ENCODE measurements at regions not wholly inside any gene's neighbourhood (a gene's known extent, or its start where the extent isn't known, plus 50 kb on each side); places are given as distances from the start of the nearest gene placed in this dataset.

DNA sequence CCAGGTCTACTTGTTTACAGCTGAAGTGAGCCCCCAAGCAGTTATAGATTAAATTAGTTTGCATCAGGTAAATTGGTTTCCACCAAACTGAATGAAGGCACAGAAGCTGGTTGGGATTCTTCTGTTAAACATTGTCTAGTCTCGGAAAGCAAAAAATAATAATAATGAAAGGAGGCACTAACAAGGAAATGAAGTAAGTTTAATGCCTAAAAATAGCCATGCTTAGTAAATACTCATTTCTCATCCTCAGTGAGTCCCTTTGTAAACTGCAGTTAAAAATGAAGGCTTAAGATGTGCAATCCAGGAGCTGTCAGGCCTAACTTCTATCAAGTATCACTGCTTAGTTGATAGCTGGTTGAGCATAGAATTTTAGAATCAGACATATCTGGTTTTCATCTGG, 113.5 kb downstream of the BTG1 start:
- DNase-seq (ENCODE audit: low read depth) = no peak

DNA sequence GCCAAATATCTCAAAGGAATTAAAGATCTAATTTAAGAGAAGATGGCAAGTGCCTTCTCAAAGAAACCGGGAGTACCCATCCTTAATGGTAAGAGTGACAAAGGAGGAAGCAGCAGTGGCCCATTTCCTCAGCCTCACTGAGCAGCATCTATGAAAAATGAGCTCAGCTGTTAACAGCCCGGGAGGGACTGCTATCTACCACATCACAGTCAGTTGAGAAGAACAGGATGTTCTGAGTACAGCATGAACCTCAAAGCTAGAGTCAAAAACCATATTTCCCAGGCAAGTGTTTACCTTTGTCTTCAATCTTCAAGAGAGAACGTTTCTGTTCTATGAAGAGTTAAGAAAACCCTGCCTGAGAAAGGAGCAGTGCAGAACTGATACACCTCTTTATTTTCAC, 115.0 kb downstream of the BTG1 start:
- no peak for DNase-seq (ENCODE audit: low read depth)

GRCh38 chr12:92029902-92030586, 115.6 kb downstream of the BTG1 start:
- DNase-seq (ENCODE audit: low read depth) = no peak

DNA sequence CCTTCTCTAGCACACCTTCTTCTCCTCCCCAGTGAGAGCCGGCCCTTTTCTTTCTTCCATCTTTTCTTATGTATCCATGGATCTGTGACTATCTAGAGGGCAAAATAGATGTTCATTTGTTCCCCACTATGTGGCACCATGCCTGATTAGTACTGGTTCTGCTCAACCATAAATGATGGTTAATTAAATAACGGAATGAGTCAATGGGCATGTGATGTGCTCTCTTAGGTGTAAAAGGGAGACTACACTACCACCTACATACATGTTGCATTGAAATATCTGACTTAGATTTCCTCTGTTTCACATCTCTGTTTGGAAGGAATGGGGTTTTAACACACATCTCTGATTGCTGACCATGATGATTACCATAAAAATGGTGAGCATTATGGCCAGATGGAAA, 116.5 kb downstream of the BTG1 start:
- DNase-seq (ENCODE audit: low read depth) = no peak

DNA sequence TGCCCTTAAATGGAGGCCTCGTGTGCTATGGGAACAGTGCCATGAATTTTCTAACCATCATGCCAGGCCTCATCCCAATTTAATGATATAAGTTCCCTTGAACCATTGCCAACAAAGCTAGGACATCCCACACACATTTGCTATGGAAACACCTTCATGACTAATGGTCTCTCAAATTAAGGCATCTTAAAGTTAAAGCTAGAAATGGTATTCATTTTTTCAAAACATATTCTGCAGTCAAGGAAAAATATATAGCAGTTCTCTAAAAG, 117.3 kb downstream of the BTG1 start:
- peak; percentile 54 for DNase-seq (ENCODE audit: low read depth)

DNA sequence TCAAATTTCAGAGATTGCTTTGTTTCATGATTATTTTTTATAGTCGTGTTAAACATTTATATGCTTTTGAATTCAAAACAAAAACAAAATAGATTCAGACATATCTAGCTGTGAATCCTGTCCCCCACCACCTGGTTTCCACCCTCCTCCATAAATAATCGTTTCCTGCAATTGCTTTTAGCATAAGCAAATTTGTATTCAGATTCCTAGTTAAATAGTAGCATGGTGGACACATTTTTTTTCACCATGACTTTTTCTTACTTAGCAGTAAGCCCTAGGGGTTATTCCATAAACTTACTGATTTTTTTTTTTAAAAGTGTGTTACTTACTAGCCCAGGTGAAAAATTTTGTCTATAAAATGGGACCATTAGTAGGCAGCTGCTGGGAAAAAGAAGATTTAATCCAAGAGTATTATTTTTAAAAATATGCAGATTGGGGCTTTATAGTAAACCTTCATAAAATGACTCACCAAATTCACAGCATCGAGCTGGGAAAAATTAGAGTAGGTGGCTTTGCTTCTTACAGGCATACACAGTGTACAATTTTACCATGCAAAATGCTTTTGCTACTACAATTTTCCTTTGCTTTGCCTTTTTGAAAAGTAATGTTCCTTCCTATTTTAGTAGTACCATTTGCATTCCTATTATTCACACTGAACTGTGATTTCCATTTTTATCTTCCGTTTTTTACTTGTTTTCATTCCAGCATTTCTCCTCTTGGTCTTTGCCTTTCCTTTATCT, 117.8 kb downstream of the BTG1 start:
- DNase-seq (ENCODE audit: low read depth) = peak; percentile 34

- DNase-seq (ENCODE audit: low read depth) = no peak
These were observed 118.4 kb downstream of the BTG1 start for GRCh38 chr12:92027243-92027642.

DNA sequence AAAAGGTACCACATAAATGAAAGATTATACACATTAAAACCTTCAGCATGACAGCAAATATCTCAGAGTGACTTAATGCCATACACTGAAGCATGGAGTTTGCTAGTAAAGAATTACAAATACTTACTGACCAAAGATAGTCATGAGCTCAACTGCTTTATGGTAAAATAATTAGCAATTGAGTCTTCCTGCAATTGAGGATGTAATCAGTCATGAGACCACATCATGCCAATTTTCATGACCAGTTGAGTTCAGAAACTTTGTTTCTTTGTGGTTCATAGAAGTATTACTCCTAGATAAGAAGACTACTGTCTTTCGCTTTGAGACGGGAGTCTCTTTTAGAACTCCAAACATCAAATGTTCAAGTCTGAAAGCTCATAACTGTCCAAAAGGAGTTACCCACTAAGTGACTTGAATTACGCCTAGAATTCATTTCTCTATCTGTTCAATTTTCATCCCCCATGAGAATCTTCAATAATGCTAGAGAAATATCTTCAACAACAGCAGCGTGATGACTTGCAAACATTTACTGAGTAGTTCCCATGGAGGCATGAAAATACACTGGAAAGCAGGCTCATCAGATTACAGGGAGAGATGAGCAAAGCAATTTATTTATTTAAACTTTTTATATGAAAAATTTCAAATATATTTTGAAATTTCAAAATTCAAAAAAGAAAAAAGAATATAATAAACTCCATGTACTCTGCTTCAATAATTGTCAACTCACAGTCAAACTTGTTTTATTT, 120.0 kb downstream of the BTG1 start:
- no peak for DNase-seq (ENCODE audit: low read depth)

GRCh38 chr12:92022093-92022492, 123.6 kb downstream of the BTG1 start:
- no peak for DNase-seq (ENCODE audit: low read depth)

GRCh38 chr12:92021666-92022035, 124.0 kb downstream of the BTG1 start:
- peak; percentile 36 for DNase-seq (ENCODE audit: low read depth)

- DNase-seq (ENCODE audit: low read depth) = no peak
These were observed 124.5 kb downstream of the BTG1 start for GRCh38 chr12:92020983-92021665.

GRCh38 chr12:92019491-92020277, 126.0 kb downstream of the BTG1 start:
- no peak for DNase-seq (ENCODE audit: low read depth)

- DNase-seq (ENCODE audit: low read depth) = no peak
These were observed 133.0 kb downstream of the BTG1 start for GRCh38 chr12:92012691-92013090.

DNA sequence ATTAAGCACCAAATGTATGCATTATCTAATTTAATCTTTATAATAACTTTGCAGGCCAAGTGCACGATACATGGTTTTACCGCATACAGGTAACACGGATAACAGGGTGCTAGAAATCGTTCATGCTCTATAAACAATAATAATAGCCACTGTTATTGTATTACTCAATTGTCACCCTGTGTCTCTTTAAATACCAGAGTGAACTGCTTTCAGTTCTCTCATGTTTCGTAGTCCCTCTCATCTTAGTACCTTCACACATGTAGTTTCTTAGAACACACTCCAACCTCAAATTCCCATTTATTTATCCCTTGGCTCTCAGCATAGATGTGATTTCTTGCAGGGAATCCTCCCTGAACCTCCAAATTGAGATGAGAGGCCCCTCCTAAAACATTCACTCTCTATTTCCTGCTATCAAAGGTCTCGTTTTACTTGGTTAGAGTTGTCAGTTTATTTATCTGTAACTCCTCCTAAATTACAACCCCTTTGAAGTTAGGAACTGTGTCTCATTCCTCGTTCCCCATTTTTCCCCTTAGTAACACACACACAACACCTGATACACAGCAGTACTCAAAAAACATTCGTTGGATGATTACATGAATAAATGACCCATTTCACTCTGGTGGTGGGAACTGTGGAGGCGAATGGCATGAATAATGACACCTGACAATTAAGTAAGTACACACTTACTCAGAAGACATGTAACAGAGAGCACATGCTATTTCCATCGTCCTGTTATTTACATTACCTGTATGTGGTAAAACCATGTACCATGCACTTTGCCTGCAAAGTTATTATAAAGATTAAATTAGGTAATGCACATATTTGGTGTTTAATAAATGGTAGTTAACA, 134.6 kb downstream of the BTG1 start:
- DNase-seq (ENCODE audit: low read depth) = no peak

DNA sequence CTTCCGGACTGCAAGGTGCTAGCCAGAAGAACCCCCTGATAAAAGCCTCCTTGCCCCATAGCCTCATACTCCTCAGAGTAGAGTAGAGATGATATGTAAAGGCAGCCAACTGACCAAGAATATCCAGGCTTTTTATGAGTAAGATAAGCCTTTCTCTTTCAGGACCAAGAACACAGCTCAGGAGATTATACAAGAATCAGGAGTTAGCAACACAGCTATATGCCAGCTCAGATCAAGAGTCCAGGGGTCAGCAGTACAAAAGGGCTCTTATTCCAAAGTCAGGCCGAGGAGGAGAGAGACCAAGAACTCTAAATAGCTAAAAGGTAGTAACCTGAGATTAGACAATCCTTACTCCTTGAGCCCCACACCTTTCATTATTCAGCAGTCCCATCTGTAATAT, 135.3 kb downstream of the BTG1 start:
- no peak for DNase-seq (ENCODE audit: low read depth)

GRCh38 chr12:92008345-92008744, 137.3 kb downstream of the BTG1 start:
- DNase-seq (ENCODE audit: low read depth) = no peak

DNA sequence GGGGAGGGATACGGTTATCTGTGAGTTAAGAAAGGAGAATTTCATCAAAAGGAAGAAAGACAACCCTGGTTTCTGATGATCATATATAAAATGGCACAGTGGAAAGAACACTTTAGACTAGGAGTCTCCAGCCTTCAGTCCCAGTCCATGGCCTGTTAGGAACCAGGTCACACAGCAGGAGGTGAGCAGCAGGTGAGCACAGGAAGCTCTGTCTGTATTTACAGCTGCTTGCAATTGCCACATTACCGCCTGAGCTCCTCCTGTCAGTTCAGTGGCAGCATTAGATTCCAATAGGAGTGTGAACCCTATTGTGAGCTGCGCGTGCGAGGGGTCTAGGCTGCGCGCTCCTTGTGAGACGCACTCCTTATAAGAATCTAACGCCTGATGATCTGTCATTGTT, 137.9 kb downstream of the BTG1 start:
- no peak for DNase-seq (ENCODE audit: low read depth)

DNA sequence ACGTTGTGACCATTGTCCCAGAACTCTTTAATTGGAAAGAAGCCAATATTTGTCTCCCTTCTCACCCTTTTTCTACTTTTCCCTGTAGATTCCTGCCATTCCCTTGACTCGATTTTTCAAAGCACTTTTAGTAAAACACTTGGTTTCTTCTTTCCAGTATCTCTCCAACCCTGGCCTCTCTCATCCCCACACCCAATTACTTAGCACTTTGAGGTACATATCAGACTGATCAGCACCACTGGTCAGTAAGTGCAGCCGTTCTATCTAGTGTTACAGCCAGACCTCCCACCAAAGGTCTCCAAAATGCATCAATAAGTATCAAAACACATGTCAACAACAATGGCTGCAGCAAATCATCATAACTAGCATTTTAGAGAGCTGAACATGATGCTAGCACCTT, 141.9 kb downstream of the BTG1 start:
- no peak for DNase-seq (ENCODE audit: low read depth)

DNA sequence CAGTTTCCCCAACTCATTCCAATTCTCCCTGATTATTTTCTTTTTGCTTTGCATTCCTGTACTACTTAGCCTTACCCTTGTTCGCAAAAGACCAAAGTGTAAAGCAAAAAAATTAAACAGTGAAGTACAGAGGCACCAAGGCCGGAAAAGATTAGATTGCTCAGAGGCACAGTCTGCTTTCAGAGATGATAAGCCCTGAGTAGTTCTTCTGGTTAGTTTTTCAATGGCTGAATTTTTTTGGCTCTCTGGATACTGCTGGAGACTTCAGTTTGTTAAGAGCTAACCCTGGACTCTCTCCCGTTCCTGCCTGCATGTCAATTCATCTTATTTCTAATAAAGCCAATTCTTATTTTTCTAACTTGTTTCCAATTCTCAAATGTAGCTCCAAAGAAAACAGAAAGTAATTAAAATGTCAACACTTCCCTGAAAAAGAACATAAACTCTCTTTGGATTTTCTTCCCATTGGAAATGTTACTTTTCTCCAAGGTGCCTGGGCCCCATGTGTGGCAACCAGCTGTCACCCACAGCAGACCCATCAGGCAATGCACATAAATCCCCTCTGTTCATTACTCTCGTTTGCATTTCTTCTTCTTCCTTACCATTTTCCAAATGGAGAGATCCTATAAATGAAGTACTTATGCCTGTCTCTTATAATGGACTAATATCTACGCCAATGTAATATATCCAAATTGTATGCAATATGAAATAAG, 142.8 kb downstream of the BTG1 start:
- no peak for DNase-seq (ENCODE audit: low read depth)

DNA sequence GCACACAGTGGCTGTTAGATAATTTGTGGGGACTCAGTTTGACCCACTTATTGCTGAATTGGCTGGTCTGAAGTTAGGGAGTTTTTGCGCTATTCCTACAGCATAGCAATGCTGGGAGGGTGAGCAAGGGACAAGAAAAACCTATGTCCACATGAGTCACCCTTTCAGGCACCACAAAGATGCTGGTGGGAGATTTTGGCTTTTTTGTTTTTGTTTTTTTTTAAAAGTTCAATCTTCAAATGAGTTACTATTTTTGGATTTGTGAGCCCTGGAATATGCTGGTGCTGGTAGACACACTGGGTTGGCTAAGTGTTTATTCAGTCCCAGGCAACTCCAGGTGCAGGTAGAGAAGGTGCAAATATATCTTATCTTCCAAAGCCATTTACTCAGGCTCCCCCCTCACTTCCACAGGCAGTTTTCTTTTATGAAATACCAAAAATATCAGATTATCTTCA, 143.4 kb downstream of the BTG1 start:
- DNase-seq (ENCODE audit: low read depth) = peak; percentile 42
